ENCODE measurements at regions not wholly inside any gene's neighbourhood (a gene's known extent, or its start where the extent isn't known, plus 50 kb on each side); places are given as distances from the start of the nearest gene placed in this dataset.

- TF ChIP-seq POLR2A (IDR thresholded peaks at IDR 0.05), result no peak
- TF ChIP-seq CTCF (IDR thresholded peaks at IDR 0.05), result no peak
These were observed 126.7 kb downstream of the NDUFA10 start for GRCh38 chr2:239898292-239898925.
